Spinal cord (tissue), 9 donors: ENCODE measurements at regions not wholly inside any gene's neighbourhood (a gene's known extent, or its start where the extent isn't known, plus 50 kb on each side); places are given as distances from the start of the nearest gene placed in this dataset.

Source experiments
- DNase-seq, 6 donors: peaks; one replicate each; pipeline versions ENCODE4 v3.0.0 to v3.0.0-alpha.2; 2013 to 2015; ENCODE audit warnings: low spot score in 6 of 6, low read depth in 4 of 6
- H3K27ac ChIP-seq: one replicate; pipeline ENCODE4 v1.5.1; 2013; ENCODE audit warnings: low read depth, low read length, control low read depth
- H3K27me3 ChIP-seq: one replicate; pipeline ENCODE4 v1.6.1; 2013; ENCODE audit warnings: low read length; ENCODE audit not compliant: control insufficient read depth, insufficient read depth
- H3K36me3 ChIP-seq: one replicate; pipeline ENCODE4 v1.6.1; 2013; ENCODE audit warnings: low read length; ENCODE audit not compliant: control insufficient read depth, insufficient read depth
- H3K4me1 ChIP-seq: one replicate; pipeline ENCODE4 v1.6.1; 2013; ENCODE audit warnings: low read length; ENCODE audit not compliant: control insufficient read depth, insufficient read depth
- H3K4me3 ChIP-seq: one replicate; pipeline ENCODE4 v1.5.1; 2013; ENCODE audit warnings: low read depth, low read length, control low read depth
- H3K9me3 ChIP-seq: one replicate; pipeline ENCODE4 v1.6.1; 2013; ENCODE audit warnings: low read length; ENCODE audit not compliant: control insufficient read depth, insufficient read depth
- WGBS: methylation state at CpG from one replicate; pipeline ENCODE4 v1.1.5; 2013; ENCODE audit warnings: missing lambda C conversion rate; ENCODE audit not compliant: insufficient coverage; 5-methylcytosine and 5-hydroxymethylcytosine counted together
- donor health status: healthy.

DNA sequence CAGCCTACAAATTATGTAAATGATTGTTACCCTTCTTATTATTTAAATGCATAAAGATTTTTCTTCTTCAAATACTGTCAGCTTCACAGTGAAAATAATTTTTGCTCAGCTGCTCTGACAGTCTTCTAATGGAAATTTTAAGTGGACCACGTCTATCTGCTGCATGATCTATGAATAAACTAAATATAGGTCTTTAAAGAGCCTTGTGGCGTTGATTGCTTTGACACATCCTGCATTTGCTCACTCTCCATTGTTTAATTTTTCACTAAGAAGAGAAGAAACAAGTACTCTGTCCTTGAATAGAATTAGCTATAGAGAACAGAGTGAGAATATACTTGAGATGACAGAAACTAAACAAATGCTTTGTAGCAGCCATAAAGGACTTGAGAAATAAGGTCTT is 826.1 kb downstream of the MRPL39 start:
- no peaks in the 10 kb centered on the region for H3K9me3 ChIP-seq
- no peak overlapping the region for H3K4me3 ChIP-seq
- H3K27ac ChIP-seq: no peak overlapping the region
- WGBS: no CpG with 5 or more reads among the region's 2 CpGs
- no peaks in the 10 kb centered on the region for H3K4me1 ChIP-seq
- no peaks in the 10 kb centered on the region for H3K27me3 ChIP-seq
- H3K36me3 ChIP-seq: no peaks in the 10 kb centered on the region
- peak in 1 of 6 donors; percentile 16 for DNase-seq

DNA sequence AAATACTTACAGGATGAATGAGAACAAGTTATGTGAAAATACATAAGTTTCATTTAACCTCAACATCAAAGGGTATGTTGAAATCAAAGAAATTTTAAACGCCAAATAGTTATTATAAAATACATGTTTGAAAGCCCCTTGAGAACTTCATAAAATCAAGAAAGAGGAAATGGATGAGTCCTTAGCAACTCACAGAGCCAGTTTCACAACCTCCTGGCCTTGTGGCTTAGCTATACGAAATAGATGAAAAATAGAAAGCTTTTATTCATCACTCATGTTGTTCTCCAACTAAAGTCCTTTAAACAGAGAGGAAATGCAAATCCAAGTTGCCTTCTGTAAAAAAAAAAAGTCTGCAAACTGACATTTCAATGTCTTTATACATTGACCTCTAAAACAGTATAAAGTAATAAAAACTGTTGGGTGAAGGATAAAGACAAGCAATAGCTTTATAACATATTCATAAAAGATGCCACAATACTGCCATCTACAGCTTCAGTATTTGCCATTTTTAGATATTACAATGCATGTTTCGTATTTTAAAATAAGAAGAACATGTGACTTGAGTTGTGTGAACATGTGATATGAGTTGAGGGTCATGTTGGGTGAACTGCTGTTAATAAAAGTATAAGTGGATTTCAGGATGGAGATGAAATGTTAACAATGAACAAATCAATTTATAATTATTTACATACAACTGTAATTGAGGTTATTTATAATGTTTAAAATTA is 847.8 kb downstream of the MRPL39 start:
- H3K27ac ChIP-seq: no peak overlapping the region
- no peaks in the 10 kb centered on the region for H3K9me3 ChIP-seq
- H3K4me3 ChIP-seq: no peak overlapping the region
- no peaks in the 10 kb centered on the region for H3K36me3 ChIP-seq
- H3K27me3 ChIP-seq: no peaks in the 10 kb centered on the region
- WGBS: no CpG with 5 or more reads among the region's 3 CpGs
- no peak for DNase-seq
- no peaks in the 10 kb centered on the region for H3K4me1 ChIP-seq

DNA sequence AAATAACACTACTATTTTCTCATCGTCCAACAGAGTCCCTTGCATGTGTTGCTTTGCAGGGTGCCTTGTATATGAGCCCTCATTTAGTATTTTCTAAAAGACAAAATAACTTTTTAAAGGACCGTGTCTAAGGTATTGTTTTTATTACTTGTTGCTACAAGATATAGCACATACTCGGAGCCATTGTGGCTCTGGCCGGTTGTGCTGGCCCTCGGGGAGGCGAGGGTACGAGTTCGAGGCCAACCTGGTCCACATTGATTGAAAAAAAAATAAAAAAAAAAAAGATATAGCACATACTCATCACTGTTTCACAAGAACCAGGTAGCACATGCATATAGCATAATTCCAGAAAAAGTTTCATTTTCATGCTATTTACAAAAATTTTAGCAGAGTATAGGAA is 869.2 kb downstream of the MRPL39 start:
- no peaks in the 10 kb centered on the region for H3K36me3 ChIP-seq
- no peak for DNase-seq
- H3K27ac ChIP-seq: no peak overlapping the region
- H3K9me3 ChIP-seq: no peaks in the 10 kb centered on the region
- H3K27me3 ChIP-seq: no peaks in the 10 kb centered on the region
- no peak overlapping the region for H3K4me3 ChIP-seq
- WGBS: no CpG with 5 or more reads among the region's 8 CpGs
- H3K4me1 ChIP-seq: no peaks in the 10 kb centered on the region

DNA sequence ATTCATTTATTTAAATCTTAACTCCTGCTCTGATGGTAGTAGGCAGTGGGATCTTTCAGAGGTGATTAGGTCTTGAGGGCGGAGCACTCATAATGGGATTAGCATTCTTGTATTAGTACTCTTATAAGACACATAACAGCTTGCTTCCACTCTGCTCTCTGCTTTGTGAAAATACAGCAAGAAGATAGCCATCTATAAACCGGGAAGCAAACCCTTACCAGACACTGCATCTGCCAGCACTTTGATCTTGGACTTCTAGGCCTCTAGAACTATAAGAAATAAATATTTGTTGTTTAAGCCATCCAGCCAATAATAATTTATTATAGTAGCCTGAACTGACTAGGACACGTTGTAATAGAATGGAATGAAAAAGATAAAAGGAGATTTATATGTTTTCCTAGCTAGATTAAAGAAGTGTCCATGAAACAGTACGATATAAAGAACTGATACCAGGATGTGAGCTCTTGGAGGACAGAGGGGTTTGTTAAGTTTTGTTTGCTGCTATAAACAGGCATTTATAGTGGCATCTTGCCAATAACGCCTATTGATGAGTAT is 869.9 kb downstream of the MRPL39 start:
- no peaks in the 10 kb centered on the region for H3K36me3 ChIP-seq
- no peak overlapping the region for H3K4me3 ChIP-seq
- no peak overlapping the region for H3K27ac ChIP-seq
- no peaks in the 10 kb centered on the region for H3K4me1 ChIP-seq
- no peaks in the 10 kb centered on the region for H3K27me3 ChIP-seq
- H3K9me3 ChIP-seq: no peaks in the 10 kb centered on the region
- DNase-seq: no peak
- 27% methylated on average over 2 of the region's 5 CpGs for WGBS

DNA sequence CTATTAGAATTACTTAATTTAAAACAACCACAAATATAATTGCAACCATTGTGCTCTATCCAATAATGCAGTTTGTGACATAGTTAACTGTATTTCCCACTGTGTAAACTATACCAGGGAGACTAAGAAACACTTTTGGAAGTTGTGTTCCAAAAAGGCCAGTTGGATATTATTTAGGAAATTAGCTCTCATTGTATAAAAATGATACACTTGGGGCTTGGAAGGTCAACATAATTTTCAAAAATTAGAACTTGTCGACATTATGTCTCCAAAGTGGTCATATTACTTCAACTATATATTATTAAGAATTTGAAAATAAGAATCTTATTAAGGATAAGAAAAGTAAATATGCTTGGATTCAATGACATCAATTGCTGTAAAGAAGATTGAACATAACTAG is 876.6 kb downstream of the MRPL39 start:
- no CpG with 5 or more reads among the region's 1 CpG for WGBS
- Histone ChIP-seq H3K27ac (no peak overlapping the region), H3K4me3 (no peak overlapping the region), H3K27me3 (no peaks in the 10 kb centered on the region), H3K36me3 (no peaks in the 10 kb centered on the region), H3K9me3 (no peaks in the 10 kb centered on the region), H3K4me1 (no peaks in the 10 kb centered on the region)
- DNase-seq: peak in 1 of 6 donors; percentile 57

DNA sequence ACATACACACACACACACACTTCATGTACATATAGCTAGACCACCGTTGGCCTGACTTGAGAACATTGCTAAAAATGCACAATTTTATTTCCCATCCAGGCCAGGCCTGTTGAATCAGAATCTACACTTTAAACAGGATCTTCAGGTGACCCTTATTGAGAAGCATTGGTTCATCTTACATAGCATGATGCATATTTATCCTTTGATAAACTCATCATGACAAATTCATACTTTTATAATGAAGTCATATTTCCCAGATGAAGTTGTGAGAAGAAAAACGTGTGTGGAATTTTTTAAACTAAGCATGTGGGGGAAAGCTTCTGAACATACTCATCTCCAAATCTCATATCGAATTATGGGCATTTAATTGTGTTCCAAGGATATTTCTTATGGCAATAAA is 877.7 kb downstream of the MRPL39 start:
- DNase-seq: no peak
- 100% methylated on average over 1 of the region's 3 CpGs for WGBS
- H3K36me3 ChIP-seq: no peaks in the 10 kb centered on the region
- no peak overlapping the region for H3K4me3 ChIP-seq
- H3K4me1 ChIP-seq: no peaks in the 10 kb centered on the region
- H3K9me3 ChIP-seq: no peaks in the 10 kb centered on the region
- no peaks in the 10 kb centered on the region for H3K27me3 ChIP-seq
- H3K27ac ChIP-seq: no peak overlapping the region

DNA sequence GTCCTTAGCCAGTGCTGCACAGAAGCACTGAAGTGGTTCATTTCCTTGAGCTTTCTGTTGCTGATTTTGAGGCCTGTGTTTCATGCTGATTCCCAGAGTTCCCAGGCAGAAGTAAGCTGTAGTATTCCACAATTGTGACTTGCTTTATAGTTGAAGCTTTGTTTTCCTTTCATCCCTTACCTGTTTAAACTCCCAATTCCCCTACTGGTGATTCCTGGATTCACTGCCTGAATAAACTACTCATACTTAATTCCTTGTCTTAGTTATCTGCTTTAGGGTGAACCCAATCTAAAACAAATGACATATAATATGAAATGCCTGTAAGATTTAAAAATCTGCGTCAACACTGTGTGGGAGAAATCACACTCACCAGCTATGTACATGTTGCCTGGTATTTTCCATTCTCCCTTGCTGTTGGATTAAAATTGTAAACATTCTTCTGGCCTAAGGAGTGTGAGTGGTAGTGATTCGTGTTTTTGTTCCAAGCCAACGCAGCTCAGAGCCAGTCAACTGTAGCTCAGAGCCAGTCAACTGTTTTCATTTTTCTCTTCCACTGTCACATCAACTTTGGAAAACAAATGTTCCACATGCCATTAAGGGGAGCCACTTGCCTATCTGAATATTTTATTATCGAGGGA is 879.4 kb downstream of the MRPL39 start:
- H3K9me3 ChIP-seq: no peaks in the 10 kb centered on the region
- H3K27ac ChIP-seq: no peak overlapping the region
- H3K27me3 ChIP-seq: no peaks in the 10 kb centered on the region
- no peaks in the 10 kb centered on the region for H3K36me3 ChIP-seq
- no CpG with 5 or more reads among the region's 4 CpGs for WGBS
- peak in 1 of 6 donors; percentile 13 for DNase-seq
- H3K4me3 ChIP-seq: no peak overlapping the region
- no peaks in the 10 kb centered on the region for H3K4me1 ChIP-seq

DNA sequence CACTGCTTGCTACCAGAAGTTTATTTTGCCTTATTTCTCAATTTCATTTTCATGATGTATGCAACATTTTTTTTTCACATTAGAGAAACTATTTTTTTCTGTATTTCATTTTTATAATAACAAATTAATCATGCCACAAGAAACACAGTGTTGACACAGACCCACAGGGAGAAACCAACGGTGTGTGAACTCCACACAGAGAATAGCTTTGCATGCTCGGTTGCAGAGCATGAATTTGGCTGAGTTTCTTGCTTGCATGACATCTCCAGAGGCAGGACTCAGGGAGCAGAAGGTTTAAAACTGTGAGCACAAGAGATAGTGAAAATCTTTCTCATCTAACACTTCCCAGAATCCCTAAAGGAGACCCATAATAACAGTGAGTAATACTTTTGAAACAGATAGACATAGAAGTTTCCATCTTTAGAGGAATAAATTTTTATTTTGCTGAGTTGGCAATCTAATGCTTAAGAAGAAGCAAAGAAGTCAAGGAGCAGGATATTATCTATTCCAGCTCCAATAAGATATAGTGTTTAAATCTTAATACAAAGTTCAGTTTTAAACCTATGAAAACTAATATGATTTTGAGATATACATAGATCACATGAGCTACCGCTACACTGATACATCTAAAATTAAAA is 890.9 kb downstream of the MRPL39 start:
- Histone ChIP-seq H3K9me3 (no peaks in the 10 kb centered on the region), H3K27me3 (no peaks in the 10 kb centered on the region), H3K4me1 (no peaks in the 10 kb centered on the region), H3K36me3 (no peaks in the 10 kb centered on the region), H3K4me3 (no peak overlapping the region), H3K27ac (no peak overlapping the region)
- 0% methylated on average over 1 of the region's 3 CpGs for WGBS
- DNase-seq: peak in 3 of 6 donors; percentile 5 to 73 (median 9)

DNA sequence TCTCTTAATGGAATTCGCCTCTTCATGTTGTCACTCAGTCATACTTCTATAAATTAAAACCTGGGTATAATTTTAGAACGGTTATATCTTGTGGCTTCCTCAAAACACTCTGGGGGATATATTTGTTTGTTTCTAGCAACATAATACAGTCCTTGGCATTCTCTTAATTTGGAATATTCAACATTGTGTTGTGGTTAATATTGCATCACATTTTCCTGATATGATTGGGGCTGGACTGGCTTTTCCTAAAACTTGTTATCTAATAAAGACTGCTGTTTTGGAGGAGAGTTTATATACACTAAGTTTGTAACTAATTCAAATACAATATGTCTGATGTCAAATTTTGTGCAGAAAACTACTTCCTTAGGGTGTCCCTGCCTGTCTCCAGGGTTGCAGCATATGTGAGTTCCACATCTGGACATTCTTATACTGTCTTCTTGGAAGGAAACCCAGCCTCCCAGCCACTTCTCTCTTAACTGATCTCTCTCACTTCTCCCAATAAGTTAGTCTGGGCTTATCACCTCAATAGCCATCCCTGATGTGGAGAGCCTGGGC is 892.6 kb downstream of the MRPL39 start:
- Histone ChIP-seq H3K27me3 (no peaks in the 10 kb centered on the region), H3K27ac (no peak overlapping the region), H3K4me1 (no peaks in the 10 kb centered on the region), H3K9me3 (peaks cover 2% of the 10 kb centered on the region), H3K4me3 (no peak overlapping the region), H3K36me3 (no peaks in the 10 kb centered on the region)
- no CpG with 5 or more reads among the region's 2 CpGs for WGBS
- no peak for DNase-seq
